ENCODE measurements at regions not wholly inside any gene's neighbourhood (a gene's known extent, or its start where the extent isn't known, plus 50 kb on each side); places are given as distances from the start of the nearest gene placed in this dataset.

DNA sequence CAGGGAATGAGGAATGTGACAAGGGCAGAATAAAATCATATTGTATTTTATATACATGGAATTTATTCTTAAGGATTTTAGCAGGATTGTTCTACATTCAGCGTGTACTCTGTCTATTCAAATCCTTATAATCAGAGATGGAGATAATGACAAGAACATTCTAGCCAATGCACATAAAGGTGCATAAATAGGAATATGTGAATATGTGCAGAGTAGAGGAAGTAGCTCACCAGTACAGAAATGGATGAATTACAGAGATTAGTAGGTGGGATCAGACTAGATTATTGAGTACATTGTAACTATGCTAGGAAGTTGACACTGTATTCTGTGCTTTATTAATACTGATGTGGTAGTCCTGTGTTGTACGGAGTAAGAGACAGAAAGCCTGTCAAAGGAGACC lies 1308.8 kb downstream of the FAM181B start:
- no peak for DNase-seq
- no peak overlapping the region for H3K4me3 ChIP-seq
- no peak overlapping the region for H3K27ac ChIP-seq
- TF ChIP-seq, protein P1, sequence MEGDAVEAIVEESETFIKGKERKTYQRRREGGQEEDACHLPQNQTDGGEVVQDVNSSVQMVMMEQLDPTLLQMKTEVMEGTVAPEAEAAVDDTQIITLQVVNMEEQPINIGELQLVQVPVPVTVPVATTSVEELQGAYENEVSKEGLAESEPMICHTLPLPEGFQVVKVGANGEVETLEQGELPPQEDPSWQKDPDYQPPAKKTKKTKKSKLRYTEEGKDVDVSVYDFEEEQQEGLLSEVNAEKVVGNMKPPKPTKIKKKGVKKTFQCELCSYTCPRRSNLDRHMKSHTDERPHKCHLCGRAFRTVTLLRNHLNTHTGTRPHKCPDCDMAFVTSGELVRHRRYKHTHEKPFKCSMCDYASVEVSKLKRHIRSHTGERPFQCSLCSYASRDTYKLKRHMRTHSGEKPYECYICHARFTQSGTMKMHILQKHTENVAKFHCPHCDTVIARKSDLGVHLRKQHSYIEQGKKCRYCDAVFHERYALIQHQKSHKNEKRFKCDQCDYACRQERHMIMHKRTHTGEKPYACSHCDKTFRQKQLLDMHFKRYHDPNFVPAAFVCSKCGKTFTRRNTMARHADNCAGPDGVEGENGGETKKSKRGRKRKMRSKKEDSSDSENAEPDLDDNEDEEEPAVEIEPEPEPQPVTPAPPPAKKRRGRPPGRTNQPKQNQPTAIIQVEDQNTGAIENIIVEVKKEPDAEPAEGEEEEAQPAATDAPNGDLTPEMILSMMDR (IDR thresholded peaks at IDR 0.05), result no peak
- intact Hi-C loops (cut with DNase I), result no loop called here
- ATAC-seq, result no peak
- H3K9me3 ChIP-seq, result no peaks in the 10 kb centered on the region
- H3K4me1 ChIP-seq, result no peaks in the 10 kb centered on the region
- H3K36me3 ChIP-seq, result no peaks in the 10 kb centered on the region
- no peaks in the 10 kb centered on the region for H3K27me3 ChIP-seq (ENCODE audit: low read depth)

DNA sequence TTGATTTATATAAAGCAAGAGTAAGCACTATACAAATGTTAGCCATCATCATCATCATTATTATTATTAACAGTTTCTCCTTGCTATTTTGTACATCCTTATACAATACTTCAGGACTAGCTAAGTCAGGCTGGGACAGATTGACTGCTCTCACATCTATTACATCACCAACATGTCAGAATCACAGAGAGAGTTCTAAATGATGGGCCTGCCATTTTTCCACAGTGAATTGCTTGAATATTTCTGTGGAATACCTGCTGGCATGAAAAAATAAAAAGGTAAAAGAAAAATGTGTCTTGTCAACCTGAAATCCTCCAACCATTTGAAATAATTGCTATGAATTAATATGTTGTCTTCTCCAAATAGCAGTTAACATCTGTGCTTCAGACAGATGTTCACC lies 1311.3 kb downstream of the FAM181B start:
- no peak overlapping the region for H3K27ac ChIP-seq
- no peak for DNase-seq
- H3K36me3 ChIP-seq, result no peaks in the 10 kb centered on the region
- intact Hi-C loops (cut with DNase I), result no loop called here
- ATAC-seq, result no peak
- H3K9me3 ChIP-seq, result no peaks in the 10 kb centered on the region
- no peak overlapping the region for H3K4me3 ChIP-seq
- TF ChIP-seq, protein P1 (IDR thresholded peaks at IDR 0.05), result no peak
- H3K4me1 ChIP-seq, result no peaks in the 10 kb centered on the region
- H3K27me3 ChIP-seq (ENCODE audit: low read depth), result no peaks in the 10 kb centered on the region

DNA sequence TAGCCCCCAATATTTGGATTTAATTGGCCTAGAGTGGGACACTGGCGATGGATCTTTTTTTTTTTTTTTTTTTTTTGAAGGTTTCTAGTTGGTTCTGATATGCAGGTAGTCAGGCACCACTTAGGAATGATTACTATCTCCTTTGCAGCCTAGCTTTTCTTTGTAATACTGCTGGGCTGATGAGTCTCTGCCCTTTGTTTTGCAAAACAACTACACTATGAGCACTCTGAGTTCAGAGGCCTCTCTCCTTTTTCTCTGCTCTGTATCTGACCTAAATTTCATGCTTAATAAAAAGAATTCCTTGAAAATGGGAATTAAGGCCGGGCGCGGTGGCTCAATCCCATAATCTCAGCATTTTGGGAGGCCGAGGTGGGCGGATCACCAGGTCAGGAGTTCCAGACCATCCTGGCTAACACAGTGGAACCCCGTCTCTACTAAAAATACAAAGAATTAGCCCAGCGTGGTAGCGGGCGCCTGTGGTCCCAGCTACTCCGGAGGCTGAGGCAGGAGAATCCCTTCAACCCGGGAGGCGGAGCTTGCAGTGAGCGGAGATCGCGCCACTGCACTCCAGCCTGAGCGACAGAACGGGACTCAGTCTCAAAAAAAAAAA lies 1312.3 kb downstream of the FAM181B start:
- Histone ChIP-seq H3K4me3 (no peak overlapping the region), H3K27me3 (ENCODE audit: low read depth) (no peaks in the 10 kb centered on the region), H3K27ac (no peak overlapping the region), H3K4me1 (no peaks in the 10 kb centered on the region), H3K9me3 (no peaks in the 10 kb centered on the region), H3K36me3 (no peaks in the 10 kb centered on the region)
- TF ChIP-seq, protein P1 (IDR thresholded peaks at IDR 0.05), result no peak
- intact Hi-C loops (cut with DNase I), result no loop called here
- ATAC-seq (no peak), DNase-seq (no peak)

DNA sequence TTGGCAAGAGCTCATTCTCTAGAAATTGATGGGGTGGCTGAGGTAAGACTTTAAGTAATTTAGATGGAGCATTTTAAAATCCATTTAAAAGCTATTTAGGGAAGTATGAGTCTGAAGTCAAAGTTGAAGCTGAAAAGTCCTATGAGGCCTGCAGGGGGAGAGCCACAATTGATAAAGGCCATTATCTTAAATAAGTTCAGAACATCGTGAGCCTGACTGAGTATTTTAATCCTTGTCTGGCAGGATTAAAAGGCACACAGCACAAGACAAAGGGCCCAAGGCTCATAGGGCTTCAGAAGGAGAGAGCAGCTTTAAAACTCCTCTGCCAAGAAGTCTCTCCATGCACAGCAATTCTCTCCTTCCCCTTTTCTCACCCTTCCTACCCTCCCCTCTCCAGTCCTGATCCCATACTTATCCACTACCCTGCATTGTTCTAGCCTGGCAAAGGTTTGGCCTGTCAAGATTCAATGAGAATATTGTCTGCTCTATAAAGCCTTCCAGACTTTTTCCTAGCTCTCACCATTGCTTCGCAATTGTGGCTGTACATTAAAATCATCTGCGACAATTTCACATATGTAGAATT lies 1312.9 kb downstream of the FAM181B start:
- Histone ChIP-seq H3K36me3 (no peaks in the 10 kb centered on the region), H3K4me3 (no peak overlapping the region), H3K4me1 (no peaks in the 10 kb centered on the region), H3K9me3 (no peaks in the 10 kb centered on the region), H3K27ac (no peak overlapping the region), H3K27me3 (ENCODE audit: low read depth) (no peaks in the 10 kb centered on the region)
- TF ChIP-seq, protein P1 (IDR thresholded peaks at IDR 0.05), result no peak
- ATAC-seq, result no peak
- intact Hi-C loops (cut with DNase I), result no loop called here
- DNase-seq, result no peak

DNA sequence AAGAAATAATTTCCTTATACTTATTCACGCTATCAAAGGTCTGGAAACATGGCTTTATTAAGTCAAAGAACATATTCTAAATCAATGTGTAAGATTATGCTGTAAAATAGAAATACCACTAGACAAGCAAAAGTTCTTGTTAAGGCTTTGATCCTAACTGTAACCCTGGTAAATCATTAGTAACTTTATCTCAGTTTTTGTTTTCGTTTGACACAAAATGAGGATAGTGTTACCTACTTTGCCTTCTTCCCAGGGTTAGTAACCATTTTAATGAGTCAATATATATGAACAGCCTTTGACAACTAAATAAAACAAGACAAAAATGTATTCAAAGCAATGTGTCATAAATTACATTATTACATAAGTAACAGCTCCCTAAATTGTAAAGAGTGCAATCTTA lies 1336.3 kb downstream of the FAM181B start:
- TF ChIP-seq, protein P1 (IDR thresholded peaks at IDR 0.05), result no peak
- no peaks in the 10 kb centered on the region for H3K9me3 ChIP-seq
- intact Hi-C loops (cut with DNase I), result no loop called here
- no peak for ATAC-seq
- no peaks in the 10 kb centered on the region for H3K36me3 ChIP-seq
- H3K27me3 ChIP-seq (ENCODE audit: low read depth), result no peaks in the 10 kb centered on the region
- no peak overlapping the region for H3K27ac ChIP-seq
- no peak for DNase-seq
- H3K4me1 ChIP-seq, result no peaks in the 10 kb centered on the region
- no peak overlapping the region for H3K4me3 ChIP-seq

Data from lower lobe of right lung (tissue), 2 donors.